Panc1 (cell line): ENCODE measurements at regions not wholly inside any gene's neighbourhood (a gene's known extent, or its start where the extent isn't known, plus 50 kb on each side); places are given as distances from the start of the nearest gene placed in this dataset.

ENCODE experiments used
- ATAC-seq: fragments of 200-7000 bp; cut with Tn5 transposase; 2 replicates; pipeline ENCODE4 v1.9.1; 2020; ENCODE audit warnings: mild to moderate bottlenecking, moderate library complexity
- BruUV-seq: library from RNA; stranded (reverse); fragments of 400-500 nt; replicated peaks from 2 replicates; lab custom pipeline; 2021; lab: Mats Ljungman, UMichigan
- CTCF ChIA-PET: fragments of 300-600 bp; sonication (Branson Sonifier 250); formaldehyde crosslinking; loops from one replicate; lab custom pipeline; 2022; ENCODE audit warnings: antibody characterized with exemption; lab: Charles Lee
- POLR2A ChIA-PET: fragments of 300-600 bp; sonication (Branson Sonifier 250); formaldehyde crosslinking; loops from one replicate; lab custom pipeline; 2022; ENCODE audit warnings: antibody characterized with exemption; lab: Charles Lee
- DNase-seq: peaks from one replicate; pipeline ENCODE4 v3.0.0-alpha.2; 2010; ENCODE audit warnings: low read depth, low spot score
- H3K27ac ChIP-seq: 2 replicates; pipeline ENCODE4 v1.5.1; 2011; ENCODE audit warnings: mild to moderate bottlenecking, low read length, inconsistent platforms
- H3K27me3 ChIP-seq: fragments of 200-500 bp; sonication (Bioruptor generic); 2 replicates; pipeline ENCODE4 v1.6.0; 2014; ENCODE audit warnings: low read length, inconsistent platforms; ENCODE audit not compliant: control insufficient read depth, insufficient read depth
- H3K36me3 ChIP-seq: fragments of 200-500 bp; sonication (Bioruptor generic); 2 replicates; pipeline ENCODE4 v1.5.1; 2014; ENCODE audit warnings: inconsistent platforms, mild to moderate bottlenecking, low read length, moderate library complexity; ENCODE audit not compliant: control insufficient read depth, insufficient read depth
- H3K4me1 ChIP-seq: 2 replicates; pipeline ENCODE4 v1.5.1; 2011; ENCODE audit warnings: inconsistent platforms, mild to moderate bottlenecking, low read length, moderate library complexity; ENCODE audit not compliant: control insufficient read depth, insufficient read depth
- H3K4me3 ChIP-seq, 2 experiments: 2 replicates each; pipeline ENCODE4 v1.5.1; 2011 to 2012; ENCODE audit warnings: low read depth in 2 of 2, low read length in 2 of 2, mild to moderate bottlenecking in 2 of 2, inconsistent platforms in 1 of 2, moderate library complexity in 1 of 2
- H3K9me3 ChIP-seq: fragments of 200-500 bp; sonication (Bioruptor generic); 2 replicates; pipeline ENCODE4 v1.5.1; 2014; ENCODE audit warnings: low read depth, mild to moderate bottlenecking, inconsistent platforms, low read length, moderate library complexity; ENCODE audit not compliant: control insufficient read depth, insufficient read depth
- POLR2AphosphoS5 ChIP-seq: IDR thresholded peaks from 2 replicates; pipeline ENCODE4 v1.6.1; 2012; ENCODE audit warnings: mild to moderate bottlenecking, low read depth, low read length, moderate library complexity
- REST ChIP-seq, 2 experiments: IDR thresholded peaks; 2 replicates each; pipeline ENCODE4 v1.6.1; 2011 to 2012; ENCODE audit warnings: low read depth in 2 of 2, control low read depth in 1 of 2, low read length in 1 of 2, mild to moderate bottlenecking in 1 of 2, moderate library complexity in 1 of 2; ENCODE audit not compliant: insufficient read depth in 1 of 2
- SIN3A ChIP-seq: IDR thresholded peaks from 2 replicates; pipeline ENCODE4 v1.6.1; 2012; ENCODE audit warnings: low read depth, mild to moderate bottlenecking, low read length, moderate library complexity, borderline replicate concordance; ENCODE audit not compliant: insufficient read depth
- TCF7L2 ChIP-seq: IDR thresholded peaks from 2 replicates; pipeline ENCODE4 v1.6.1; 2011; ENCODE audit warnings: mild to moderate bottlenecking, low read depth, low read length, inconsistent platforms
- in situ Hi-C: cut with HindIII; loops from 2 replicates; pipeline ENCODE4 v1.10.0; 2016; ENCODE audit warnings: low sequenced_read_pairs, low pct_unique_long_range_greater_than_20kb
- intact Hi-C: fragments of 100-400 bp; cut with micrococcal nuclease; formaldehyde crosslinking; loops from one replicate; pipeline ENCODE4 v1.10.0; 2022; ENCODE audit not compliant: unreplicated experiment
- TF ChIP-seq, protein P1 (sequence below): fragments of 450-650 bp; IDR thresholded peaks from 2 replicates; pipeline ENCODE4 v1.5.1; 2017; ENCODE audit warnings: mild to moderate bottlenecking

GRCh38 chr5:169435506-169436229 is 134.7 kb upstream of the SLIT3 start:
- in situ Hi-C loops, result no loop called here
- ChIA-PET CTCF (no interaction called here), POLR2A (no interaction called here)
- H3K9me3 ChIP-seq, result no peaks in the 10 kb centered on the region
- H3K27ac ChIP-seq, result no peak overlapping the region
- H3K27me3 ChIP-seq, result no peaks in the 10 kb centered on the region
- DNase-seq (no peak), ATAC-seq (no peak)
- H3K36me3 ChIP-seq, result no peaks in the 10 kb centered on the region
- BruUV-seq, result no TSS peak
- no peak for TF ChIP-seq TCF7L2
- no peak for TF ChIP-seq SIN3A
- TF ChIP-seq, protein P1, sequence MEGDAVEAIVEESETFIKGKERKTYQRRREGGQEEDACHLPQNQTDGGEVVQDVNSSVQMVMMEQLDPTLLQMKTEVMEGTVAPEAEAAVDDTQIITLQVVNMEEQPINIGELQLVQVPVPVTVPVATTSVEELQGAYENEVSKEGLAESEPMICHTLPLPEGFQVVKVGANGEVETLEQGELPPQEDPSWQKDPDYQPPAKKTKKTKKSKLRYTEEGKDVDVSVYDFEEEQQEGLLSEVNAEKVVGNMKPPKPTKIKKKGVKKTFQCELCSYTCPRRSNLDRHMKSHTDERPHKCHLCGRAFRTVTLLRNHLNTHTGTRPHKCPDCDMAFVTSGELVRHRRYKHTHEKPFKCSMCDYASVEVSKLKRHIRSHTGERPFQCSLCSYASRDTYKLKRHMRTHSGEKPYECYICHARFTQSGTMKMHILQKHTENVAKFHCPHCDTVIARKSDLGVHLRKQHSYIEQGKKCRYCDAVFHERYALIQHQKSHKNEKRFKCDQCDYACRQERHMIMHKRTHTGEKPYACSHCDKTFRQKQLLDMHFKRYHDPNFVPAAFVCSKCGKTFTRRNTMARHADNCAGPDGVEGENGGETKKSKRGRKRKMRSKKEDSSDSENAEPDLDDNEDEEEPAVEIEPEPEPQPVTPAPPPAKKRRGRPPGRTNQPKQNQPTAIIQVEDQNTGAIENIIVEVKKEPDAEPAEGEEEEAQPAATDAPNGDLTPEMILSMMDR, result no peak
- no peak for TF ChIP-seq POLR2AphosphoS5
- no peak for TF ChIP-seq REST (IDR thresholded peaks at IDR 0.05; ENCODE audit: insufficient read depth in 1 of 2, low read depth in 2 of 2, low read length in 1 of 2)
- H3K4me3 ChIP-seq, result no peak overlapping the region
- H3K4me1 ChIP-seq, result no peaks in the 10 kb centered on the region
- intact Hi-C loops, result no loop called here

DNA sequence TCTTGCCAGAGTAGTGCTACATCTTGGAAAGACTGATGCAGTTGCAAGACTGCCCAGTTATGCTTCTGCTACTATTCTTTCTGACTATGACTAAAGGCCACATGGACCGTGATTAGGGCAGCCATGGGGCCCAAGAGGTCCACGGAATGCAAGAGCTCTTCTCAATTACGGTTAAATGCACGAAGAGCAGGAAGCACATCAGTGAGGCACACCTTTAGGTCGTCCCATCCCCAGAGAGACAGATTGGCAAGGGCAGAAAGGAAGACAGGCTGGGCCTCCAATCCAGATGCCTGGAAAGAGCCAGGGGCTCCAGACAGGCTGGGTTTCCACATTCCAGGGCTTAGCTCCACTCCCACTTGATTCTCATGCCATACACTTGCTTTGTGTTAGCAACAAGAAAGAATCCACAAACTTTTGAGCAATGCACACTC is 132.3 kb upstream of the SLIT3 start:
- H3K27ac ChIP-seq, result no peak overlapping the region
- no peak for TF ChIP-seq REST (IDR thresholded peaks at IDR 0.05; ENCODE audit: insufficient read depth in 1 of 2, low read depth in 2 of 2, low read length in 1 of 2)
- no peak for TF ChIP-seq POLR2AphosphoS5
- TF ChIP-seq, protein P1, result no peak
- no peak for TF ChIP-seq TCF7L2
- TF ChIP-seq SIN3A, result no peak
- intact Hi-C loops (no loop called here), in situ Hi-C loops (no loop called here)
- H3K36me3 ChIP-seq, result no peaks in the 10 kb centered on the region
- ChIA-PET CTCF (no interaction called here), POLR2A (no interaction called here)
- DNase-seq, result no peak
- no peaks in the 10 kb centered on the region for H3K9me3 ChIP-seq
- H3K4me1 ChIP-seq, result no peaks in the 10 kb centered on the region
- H3K27me3 ChIP-seq, result no peaks in the 10 kb centered on the region
- H3K4me3 ChIP-seq, result no peak overlapping the region
- BruUV-seq, result no TSS peak
- ATAC-seq, result no peak
